ENCODE measurements at regions not wholly inside any gene's neighbourhood (a gene's known extent, or its start where the extent isn't known, plus 50 kb on each side); places are given as distances from the start of the nearest gene placed in this dataset.
"Not testable (repeated sequence)": the region's sequence is repeated elsewhere in the genome, so short reads cannot be mapped to it uniquely, and the experiment has no call there.

DNA sequence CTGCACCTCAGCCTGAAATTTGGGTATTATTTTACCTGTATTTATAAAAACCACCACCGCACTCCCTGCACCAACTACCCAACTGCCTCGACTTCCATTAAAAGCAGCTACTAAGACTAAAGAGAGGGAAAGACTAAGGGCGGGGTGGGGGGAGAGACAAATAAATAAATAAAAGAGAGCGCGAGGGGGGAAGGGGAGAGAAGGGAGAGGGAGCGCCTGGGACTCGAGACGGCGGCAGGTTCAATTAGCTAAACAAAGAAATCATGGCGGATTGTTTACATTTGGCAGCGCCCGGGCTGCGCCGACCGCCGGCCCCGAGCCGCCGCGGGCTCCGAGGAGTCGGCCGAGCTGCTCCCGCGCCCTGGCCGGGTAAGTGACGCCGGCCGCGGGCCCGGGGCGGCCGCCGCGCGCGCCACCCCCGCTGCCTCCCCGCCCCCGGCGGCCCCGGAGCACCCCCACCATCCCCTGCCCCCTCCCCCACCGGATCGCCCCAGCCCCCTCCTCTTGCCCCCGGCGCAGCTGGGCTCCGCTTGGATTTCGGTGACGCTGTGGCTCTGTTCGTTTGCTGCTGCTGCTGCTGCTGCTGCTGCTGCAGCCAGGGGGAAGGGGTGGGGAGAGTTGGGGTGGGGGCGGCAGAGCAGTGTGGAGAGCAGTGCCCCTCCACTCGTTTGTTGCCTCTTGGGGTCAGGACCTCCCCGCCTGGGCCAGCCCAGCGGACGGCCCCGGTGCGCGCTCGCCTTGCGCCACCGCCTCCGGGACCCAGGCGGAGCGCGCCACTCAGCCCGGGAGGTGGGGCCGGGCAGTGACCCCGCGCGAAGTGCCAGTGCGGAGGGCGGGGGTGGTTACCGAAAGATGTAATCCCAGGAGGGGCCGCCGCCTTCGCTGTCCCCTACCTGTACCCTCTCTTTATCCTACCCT lies 187.2 kb upstream of the FANCL start:
- DNase-seq, result peak; percentile 51

DNA sequence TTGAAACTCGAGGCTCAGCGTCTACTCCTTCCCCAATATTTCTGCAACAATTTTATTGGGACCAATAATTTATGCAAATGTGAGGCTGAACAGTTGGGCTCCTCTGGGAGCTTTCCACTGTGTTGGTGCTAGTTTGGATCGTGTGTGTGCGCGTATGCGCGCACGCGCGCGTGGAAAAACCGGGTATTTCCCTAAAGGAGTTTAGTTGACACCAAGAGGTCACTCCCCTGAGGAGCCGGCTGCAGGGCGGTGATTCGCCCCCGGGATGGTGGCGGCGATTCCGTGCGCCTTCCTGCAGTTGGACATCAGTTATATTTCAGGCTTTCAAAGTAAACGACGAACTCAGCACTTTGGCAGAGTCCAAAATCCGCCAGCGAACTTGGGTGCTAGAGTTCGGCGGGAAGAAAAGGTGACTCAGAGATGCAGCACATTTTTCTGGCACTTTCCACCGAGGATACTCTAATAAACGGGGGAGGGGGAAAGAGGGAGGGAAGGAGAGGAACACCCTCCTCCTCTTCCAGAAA lies 186.5 kb upstream of the FANCL start:
- DNase-seq, result peak; percentile 31

DNA sequence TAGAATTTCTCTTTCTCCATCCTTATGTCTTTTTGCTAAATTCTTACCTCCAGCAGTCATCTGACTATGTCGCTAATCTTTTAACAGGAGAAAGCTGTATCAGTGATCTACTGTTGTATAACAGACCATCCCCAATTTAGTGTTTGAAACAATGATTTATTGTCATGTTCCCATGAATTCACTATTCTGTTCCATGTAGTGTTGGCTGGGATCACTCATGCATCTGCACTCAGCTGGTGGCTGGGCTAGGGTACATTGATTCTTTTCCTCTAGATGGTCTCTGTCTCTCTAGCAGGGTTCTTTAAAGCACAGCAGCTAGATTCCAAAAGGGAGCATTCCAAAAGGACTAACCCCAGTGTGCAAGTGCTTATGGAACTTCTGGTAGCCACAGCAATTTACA lies 184.2 kb upstream of the FANCL start:
- no peak for DNase-seq

DNA sequence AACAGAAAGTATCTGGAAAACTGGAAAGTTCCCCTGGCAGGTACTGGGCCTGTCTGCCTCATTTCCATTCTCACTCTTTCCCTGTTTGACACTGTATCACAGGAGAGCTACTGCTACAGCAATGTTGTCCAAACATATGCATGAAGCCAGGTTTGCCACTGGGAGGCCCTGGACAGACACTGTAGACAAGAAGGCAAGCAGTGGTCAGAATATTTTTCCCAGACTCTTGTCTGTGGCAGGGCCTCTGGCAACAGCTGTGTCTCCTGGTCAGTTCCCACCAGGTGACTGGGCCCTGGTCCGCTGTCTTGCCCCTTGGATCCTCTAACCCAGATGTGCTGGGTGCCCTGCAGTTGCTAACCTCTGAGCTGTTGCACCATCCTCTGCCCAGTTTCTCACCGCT lies 178.9 kb upstream of the FANCL start:
- DNase-seq, result no peak

DNA sequence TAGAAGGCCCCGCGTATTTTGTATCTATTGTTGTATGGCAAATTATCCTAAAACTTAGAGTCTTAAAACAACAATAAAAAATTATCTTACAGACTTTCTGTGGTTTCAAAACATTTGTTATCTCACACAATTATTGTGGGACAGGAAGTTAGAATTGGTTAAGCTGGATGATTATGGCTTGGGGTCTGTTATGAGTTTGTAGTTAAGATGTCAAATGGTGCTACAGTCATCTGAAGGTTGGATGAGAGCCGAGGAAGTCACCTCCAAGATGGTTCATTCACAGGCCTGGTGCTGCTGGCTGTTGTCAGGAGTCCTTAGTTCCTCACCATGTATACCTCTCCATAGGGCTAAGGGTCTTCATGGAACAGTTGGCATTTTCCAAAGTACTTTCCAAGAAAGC lies 175.6 kb upstream of the FANCL start:
- no peak for DNase-seq

DNA sequence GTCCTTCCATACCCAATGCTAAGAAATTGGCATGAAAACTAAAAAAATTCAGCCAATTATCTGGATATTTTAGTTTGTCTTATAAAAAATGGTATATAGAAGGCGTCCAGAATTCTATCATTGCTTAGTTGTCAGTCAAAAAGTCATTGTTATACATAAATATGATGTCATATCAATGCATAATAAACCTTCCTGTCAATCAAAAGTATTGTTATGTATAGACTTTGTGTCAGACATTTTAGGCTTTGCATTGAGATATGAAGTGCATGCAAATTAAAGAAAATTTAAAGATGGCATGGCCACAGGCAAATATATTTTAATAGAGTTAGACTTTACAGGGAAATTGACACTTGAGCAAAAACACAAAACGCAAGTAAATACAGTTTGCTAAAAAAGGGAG lies 173.4 kb upstream of the FANCL start:
- no peak for DNase-seq

DNA sequence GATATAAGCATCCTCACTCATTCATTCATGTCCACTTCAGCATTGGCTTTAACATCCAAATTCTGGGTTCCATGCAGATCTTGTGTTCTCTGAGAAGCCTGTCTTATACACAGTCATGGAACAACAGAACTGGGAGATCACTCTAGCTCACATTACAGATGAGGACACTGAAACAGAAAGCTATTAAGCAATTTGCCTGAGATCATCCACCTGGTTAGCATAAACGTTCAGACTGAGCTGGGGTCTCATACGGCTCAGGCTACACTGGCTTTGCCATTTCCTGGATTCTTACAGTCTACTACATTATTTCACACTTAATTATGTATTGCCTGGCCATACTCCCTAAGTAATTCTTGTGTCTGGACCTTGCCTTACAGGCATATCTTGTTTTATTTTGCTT lies 169.4 kb upstream of the FANCL start:
- DNase-seq, result no peak

DNA sequence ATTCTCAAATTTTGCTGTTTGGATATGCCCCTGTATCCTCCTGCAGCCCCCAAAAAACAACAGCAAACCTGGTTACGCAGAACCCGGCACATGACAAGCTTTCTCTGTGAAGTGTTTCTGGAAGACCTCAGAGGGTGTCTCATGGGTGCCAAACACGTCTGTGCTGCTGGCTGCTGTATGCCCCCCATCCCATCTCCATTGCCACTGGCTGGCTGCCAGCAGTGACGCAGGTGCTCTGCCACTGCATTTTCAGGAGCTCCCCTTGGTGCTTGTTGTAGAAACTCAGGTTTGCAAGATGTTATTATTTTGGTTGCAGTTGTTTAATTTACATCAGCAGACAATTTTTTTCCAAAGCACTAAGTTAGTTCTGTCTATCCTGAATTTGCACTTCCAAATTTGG lies 166.4 kb upstream of the FANCL start:
- DNase-seq, result no peak

DNA sequence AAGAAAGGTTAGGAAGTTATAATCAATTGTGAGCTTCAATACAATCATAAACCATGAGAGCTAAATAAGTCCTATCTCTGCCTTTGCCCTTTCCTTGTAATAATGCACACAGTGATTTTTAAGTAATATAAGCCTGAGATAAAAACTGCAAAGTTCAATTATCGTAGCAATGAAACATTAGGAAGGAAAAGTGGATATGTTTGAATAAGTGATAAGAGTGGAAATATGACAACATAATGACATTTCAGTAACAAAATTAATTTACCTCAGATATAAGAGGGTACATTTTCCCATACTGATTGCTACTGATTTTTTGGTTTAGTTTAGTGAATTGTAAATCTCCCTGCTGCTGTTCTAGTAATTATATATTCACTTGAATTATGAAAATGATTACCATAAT lies 164.2 kb upstream of the FANCL start:
- no peak for DNase-seq

DNA sequence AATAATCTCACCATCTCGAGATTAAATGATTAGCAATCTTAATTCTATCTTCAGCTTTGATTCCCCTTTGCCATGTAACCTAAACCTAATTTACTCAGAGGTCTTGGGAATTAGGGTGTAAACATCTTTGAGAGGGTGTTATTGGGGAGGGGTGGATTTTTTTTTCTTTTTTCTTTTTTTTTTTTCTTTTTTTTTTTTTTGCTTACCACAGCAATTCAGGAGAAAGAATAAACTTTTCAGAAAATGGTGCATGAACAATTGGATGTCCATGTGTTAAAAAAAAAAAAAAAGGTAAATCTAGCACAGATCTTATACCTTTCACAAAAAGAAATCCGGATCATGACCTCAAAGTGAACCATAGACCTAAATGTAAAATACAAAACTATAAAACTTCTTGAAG lies 160.8 kb upstream of the FANCL start:
- no peak for DNase-seq

DNA sequence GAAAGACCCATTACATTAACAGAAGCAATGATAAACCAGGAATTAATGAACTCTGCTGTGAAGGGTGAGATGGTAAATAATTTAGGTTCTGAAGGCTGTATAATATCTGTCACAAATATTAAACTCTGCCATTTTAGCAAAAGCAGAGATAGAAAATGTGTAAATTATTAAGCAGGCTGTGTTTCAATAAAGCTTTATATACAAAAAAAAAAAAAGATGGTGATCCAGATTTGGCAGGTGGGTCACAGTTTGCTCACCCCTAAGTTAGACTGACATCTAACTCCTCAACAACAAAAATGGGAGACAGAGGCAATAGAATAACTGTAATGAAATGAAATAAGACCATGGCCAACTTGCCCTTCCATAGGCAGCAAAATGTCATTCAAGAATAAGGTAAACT lies 157.3 kb upstream of the FANCL start:
- DNase-seq, result no peak

DNA sequence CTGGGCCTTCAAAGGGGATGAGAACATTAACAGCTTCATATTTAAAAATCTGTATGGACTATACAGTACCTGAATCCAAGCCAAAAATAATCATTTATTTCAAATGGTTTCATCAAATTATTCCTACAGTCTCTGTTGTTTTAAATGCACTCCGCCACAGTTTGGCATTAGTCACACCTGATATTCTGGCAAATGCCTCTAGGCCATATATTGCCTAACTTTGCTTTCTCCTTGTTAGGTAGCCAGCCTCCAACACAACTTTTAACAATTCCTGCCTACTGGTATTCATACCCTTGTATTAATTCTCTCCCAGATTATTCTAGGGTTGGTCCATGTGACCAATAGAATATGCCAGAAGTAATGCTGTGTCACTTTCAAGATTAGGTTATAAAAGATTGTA lies 146.6 kb upstream of the FANCL start:
- no peak for DNase-seq

DNA sequence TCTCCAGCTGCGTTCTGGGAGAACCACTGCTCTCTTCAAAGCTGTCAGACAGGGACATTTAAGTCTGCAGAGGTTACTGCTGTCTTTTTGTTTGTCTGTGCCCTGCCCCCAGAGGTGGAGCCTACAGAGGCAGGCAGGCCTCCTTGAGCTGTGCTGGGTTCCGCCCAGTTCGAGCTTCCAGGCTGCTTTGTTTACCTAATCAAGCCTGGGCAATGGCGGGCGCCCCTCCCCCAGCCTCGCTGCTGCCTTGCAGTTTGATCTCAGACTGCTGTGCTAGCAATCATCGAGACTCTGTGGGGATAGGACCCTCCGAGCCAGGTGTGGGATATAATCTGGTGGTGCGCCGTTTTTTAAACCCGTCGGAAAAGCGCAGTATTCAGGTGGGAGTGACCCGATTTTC lies 145.8 kb upstream of the FANCL start:
- DNase-seq, result not testable (repeated sequence)

DNA sequence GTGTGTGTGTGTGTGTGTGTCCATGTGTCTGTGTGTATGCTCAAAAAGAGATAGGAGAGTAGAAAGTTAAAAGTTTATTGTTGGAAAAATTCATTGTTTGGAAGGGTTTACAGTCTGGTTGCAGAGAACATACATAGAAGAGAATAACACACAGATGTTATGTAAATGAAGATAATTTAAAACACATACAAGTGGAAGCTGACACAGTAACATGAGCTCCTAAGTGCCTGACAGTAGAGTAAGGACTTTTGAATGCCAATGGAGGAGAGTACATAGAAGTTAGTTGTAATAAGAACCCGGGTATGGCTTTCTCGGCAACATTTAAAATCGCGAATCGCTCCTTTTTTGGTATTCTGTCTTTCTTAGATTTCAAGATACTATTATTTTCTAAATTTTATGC lies 137.0 kb upstream of the FANCL start:
- DNase-seq, result peak; percentile 19

DNA sequence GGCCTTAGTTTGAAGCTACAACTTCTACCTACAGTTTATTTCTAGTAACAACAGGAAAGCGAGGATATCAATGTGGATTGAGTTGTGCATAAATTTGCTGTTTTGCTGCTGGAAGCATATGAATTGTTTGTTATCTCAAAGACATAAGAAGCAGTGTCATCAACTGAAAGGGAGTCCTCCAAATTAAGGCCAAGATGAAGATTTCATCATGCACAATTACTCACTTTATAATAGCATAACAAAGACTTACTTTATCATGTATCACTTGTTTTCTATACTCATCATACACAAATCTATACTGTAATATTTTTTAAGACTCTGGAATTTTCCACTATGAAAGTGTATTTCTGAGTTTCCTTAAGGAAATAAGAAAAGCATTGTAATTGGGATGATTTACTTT lies 136.1 kb upstream of the FANCL start:
- DNase-seq, result no peak

DNA sequence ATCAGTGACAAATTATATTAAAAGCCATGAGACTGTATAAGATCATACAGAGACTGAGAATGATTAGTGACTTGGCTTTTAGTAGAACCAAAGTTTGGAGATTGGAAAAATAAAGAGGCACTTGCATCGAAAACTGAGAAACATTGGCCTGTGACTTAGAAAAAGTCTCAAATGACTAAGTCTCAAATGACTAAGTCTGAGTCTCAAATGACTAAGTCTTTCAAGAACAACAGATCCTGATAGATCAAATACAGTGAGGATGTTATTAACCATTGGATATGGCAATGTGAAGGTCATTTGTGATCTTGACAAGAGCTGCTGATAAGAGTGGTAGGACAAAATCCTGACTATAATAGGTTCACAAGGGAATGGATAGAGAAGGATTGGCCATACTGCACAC lies 135.5 kb upstream of the FANCL start:
- DNase-seq, result no peak

DNA sequence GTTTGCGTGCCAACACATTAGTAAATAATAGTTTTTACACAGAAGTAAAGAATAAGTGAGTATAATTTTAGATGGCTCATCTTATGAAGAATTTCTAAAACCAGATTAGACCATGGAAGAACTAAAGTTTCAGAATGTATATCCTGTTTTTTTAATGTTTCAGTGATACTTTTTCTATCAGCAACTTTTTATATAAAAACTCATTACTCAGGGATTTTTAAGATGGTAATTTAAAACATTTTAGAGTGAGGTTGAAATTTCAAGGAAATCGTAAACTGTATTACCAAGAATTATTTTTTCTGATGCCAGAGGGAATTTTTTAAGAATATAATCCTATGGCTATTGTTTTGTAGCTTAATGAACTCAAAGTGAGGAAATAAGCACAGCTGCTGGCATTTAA lies 128.5 kb upstream of the FANCL start:
- no peak for DNase-seq

DNA sequence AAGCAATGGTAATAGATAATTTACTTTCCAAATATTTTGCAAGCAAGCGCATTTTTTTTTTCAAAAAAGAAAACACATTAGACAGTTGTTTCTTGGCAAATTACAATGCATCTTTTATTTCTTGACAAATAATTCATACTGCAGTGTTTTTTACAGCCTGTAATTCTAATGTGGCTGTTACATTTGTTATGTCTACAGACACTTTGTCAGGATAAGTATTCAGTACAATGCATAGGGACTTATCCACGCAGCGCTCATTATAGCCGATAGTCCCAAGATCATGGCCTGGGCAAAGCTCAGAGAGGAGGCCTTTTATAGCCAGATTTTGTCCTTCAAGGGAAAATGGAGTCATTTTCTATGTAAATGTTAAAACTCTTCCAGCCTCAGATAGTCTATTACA lies 123.0 kb upstream of the FANCL start:
- no peak for DNase-seq

DNA sequence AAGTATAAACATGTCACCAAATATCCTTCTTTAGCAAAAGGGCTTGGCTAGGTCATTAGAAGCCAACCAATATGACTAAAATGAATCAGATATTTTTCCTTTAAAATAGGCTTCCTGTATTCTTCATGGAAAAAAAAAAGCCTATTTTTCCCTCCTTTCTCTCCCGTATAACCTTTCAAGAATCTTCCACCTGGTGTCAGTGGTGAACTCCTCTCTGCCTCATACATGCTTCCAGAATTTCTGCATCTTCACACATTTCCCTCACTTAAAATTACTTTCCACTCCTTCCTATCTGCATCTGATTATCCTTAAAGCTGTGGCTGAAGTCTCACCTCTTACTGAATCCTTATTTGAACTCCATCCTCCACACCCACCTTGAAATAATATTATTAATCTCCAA lies 116.9 kb upstream of the FANCL start:
- DNase-seq, result no peak

DNA sequence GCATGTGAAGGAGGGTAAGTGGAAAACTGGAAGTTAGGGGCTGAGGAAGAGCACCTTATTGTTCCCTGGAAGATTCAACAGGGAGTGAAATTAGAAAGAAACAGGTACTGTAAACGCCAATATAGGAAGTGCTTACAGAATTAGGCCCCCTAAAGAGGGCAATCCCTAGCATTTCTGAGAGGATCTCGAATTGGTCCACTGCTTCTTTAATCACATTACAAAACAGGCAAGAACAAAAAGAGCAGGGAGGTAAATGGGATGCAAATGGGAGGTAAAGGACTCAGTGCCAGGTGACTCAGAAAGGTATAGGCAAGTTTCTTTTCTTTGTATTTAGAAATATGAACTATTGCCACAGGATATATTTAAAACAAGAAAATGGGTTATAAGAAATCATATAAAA lies 116.4 kb upstream of the FANCL start:
- no peak for DNase-seq

DNA sequence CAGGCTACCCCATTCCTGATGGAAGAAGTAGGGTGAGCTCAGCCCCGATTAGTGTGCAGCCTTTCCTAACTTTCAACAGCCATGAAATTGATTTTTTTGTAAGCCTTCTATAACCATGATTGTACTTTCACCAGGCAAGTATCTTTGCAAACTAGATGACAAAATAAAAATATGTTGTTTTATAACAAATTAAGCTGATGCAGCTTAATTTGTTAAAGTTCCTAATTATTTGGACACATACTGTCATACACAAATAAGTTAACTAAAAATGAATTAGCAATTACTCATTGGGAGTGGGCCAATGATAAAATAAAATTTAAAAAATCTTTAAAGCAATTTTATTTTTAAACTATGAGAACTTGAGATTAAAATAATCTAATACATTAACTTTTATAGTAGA lies 113.1 kb upstream of the FANCL start:
- no peak for DNase-seq

DNA sequence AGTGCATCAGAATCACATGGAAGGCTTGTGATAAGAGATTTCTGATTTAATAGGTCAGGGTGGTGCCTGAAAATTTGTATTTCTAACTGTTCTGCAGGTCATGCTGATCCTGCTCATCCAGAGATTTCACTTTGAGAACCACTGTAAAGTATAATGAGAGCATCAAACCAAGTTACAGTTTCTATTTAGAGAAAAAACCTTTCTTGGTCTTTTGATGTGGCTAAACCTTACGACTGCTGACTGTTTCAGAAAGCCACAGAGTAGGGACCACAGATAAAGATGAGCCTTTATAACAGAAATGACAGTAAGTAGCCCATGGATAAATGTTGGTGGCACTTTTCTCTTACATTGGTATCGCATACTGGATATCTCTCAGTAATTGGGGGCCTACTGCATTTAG lies 109.4 kb upstream of the FANCL start:
- no peak for DNase-seq

DNA sequence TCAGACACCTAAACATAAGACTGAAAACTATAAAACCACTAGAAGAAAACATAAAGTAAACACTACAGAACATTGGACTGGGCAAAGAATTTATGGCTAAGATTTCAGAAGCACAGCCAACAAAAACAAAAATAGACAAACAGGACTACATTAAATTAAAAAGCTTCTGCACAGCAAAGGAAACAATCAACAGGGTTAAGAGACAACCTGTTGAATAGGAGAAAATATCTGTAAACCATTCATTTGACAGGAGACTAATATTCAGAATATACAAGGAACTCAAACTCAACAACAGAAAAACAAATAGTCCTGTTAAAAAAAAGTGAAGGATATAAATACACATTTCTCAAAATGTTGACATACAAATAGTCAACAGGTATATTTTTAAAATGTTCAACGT lies 106.7 kb upstream of the FANCL start:
- DNase-seq, result no peak

DNA sequence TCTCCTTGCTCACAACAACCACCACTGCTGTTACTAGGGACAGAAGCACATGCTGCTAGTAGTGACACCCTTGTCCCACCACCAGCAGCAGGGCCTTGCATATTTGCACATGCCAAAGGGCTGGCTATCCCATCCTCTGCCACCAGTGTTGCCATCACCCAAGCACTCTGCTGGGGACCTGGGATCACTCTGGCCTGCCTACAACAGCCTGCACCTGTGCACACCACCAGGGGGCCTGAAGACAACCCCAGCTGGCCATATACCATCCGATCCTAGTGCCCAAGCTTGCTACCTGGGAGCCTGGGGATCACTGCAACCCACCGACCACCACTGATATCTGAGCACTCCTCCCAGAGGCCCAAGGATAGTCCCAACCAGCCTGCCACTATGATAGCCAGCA lies 99.9 kb upstream of the FANCL start:
- DNase-seq, result no peak

All from NCI-H510A treated with DMSO at 0.1 percent for 48 hours (cell line).